Cardiac fibroblast (primary cell): ENCODE measurements at regions not wholly inside any gene's neighbourhood (a gene's known extent, or its start where the extent isn't known, plus 50 kb on each side); places are given as distances from the start of the nearest gene placed in this dataset.

Experiments used
- DNase-seq, 2 donors: peaks; one replicate each; pipeline versions ENCODE4 v3.0.0 to v3.0.0-alpha.2; 2010; ENCODE audit warnings: low read depth in 2 of 2
- H3K4me3 ChIP-seq, 2 donors: replicated peaks in 1 of 2; 1 replicate in 1 of 2; 2 replicates in 1 of 2; pipeline ENCODE4 v1.5.1; 2011; ENCODE audit warnings: low read depth in 2 of 2, low read length in 2 of 2, mild to moderate bottlenecking in 2 of 2, moderate library complexity in 1 of 2
- CTCF ChIP-seq: IDR thresholded peaks from one replicate; pipeline ENCODE4 v1.5.1; 2011; ENCODE audit warnings: low read depth, mild to moderate bottlenecking, low read length, inconsistent platforms

- TF ChIP-seq CTCF, result no peak
- DNase-seq, result no peak
- H3K4me3 ChIP-seq, result no peak overlapping the region
These were observed 131.7 kb downstream of the PPP1R3A start for GRCh38 chr7:113787106-113787505.

- TF ChIP-seq CTCF, result no peak
- no peak for DNase-seq
These were observed 133.9 kb downstream of the PPP1R3A start for GRCh38 chr7:113784956-113785355.

DNA sequence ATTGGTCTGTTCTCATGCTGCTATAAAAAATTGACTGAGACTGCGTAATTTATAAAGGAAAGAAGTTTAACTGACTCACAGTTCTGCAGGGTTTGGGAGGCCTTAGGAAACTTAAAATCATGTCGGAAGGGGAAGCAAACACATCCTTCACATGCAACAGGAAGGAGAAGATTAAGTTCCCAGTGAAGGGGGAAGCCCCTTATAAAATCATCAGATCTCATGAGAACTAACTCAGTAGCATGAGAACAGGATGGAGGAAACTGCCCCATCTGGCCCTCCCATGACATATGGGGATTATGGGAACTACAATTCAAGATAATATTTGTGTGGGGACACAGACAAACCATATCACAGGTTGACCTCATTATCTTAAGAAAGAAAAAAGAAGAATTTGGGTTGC is 134.5 kb downstream of the PPP1R3A start:
- DNase-seq, result no peak
- no peak for TF ChIP-seq CTCF
- no peak overlapping the region for H3K4me3 ChIP-seq

More at GRCh38 chr7:113784956-113785355, 133.9 kb downstream of the PPP1R3A start:
- no peak overlapping the region for H3K4me3 ChIP-seq

DNA sequence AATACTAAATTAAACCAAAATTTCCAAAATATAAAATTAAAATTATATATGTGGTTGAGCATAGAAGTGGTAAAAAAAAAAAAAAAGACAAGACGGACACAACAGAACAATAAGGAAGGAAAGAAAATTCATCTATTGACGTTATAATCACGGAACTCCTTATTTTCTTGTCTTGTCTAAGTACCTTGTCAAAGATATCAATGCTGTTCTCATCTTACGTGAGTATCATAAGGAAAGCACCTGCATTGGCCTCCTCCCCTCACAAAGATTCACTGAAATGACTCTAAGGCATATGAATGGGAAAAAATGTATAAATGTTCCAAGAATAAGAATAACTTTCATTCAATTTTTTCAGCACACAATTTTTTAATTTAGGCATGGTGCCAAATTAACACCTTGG is 135.4 kb downstream of the PPP1R3A start:
- DNase-seq, result no peak
- no peak overlapping the region for H3K4me3 ChIP-seq
- TF ChIP-seq CTCF, result no peak

- no peak overlapping the region for H3K4me3 ChIP-seq
- DNase-seq, result no peak
- TF ChIP-seq CTCF, result no peak
These were observed 143.0 kb downstream of the PPP1R3A start for GRCh38 chr7:113775804-113776203.

GRCh38 chr7:113775401-113775800 is 143.4 kb downstream of the PPP1R3A start:
- no peak for TF ChIP-seq CTCF
- no peak for DNase-seq
- no peak overlapping the region for H3K4me3 ChIP-seq

GRCh38 chr7:113774182-113774807 is 144.5 kb downstream of the PPP1R3A start:
- DNase-seq, result peak; percentile 64 to 66
- peak; percentile 48 for TF ChIP-seq CTCF
- H3K4me3 ChIP-seq, result no peak overlapping the region
